ENCODE measurements at regions not wholly inside any gene's neighbourhood (a gene's known extent, or its start where the extent isn't known, plus 50 kb on each side); places are given as distances from the start of the nearest gene placed in this dataset.
"Not testable (repeated sequence)": the region's sequence is repeated elsewhere in the genome, so short reads cannot be mapped to it uniquely, and the experiment has no call there.

DNA sequence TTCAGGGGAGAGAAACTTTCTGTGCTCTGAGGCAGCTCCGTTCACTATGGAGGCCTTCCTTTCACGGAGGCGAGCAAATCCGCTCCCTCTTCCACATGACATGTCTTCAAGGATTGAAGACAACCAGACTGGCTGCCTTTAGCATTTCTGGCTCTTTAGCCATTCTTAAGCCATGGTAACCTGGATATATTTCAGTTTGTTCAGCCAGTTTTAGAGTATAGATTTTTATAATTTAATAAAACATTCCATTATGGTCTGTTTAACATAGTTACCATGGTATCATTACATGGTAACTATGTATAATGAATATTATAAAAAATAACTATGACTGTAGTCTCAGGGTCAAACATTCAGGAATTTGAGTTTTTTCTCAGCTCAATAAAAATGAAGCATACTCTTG is 54.2 kb upstream of the NFIA start:
- no peak overlapping the region for H3K4me3 Mint-ChIP-seq (ENCODE audit: unreplicated experiment)
- H3K27me3 Mint-ChIP-seq (ENCODE audit: unreplicated experiment), result peaks cover 1% of the 10 kb centered on the region

DNA sequence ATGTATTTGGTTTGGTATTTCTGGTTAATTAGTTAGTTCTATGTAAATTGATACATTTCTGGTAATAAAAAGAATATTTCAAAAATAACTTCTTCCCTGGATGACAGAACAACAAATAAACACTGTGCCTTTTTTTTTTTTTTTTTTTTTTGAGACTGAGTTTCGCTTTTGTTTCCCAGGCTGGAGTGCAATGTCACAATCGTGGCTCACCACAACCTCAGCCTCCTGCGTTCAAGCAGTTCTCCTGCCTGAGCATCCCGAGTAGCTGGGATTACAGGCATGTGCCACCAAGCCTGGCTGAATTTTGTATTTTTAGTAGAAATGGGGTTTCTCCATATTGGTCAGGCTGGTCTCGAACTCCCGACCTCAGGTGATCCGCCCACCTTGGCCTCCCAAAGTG is 64.3 kb upstream of the NFIA start:
- H3K4me1 Mint-ChIP-seq (ENCODE audit: low read depth, unreplicated experiment); H3K9me3 Mint-ChIP-seq (ENCODE audit: unreplicated experiment); H3K36me3 Mint-ChIP-seq (ENCODE audit: unreplicated experiment); H3K4me3 Mint-ChIP-seq (ENCODE audit: unreplicated experiment); H3K27ac Mint-ChIP-seq (ENCODE audit: unreplicated experiment); DNase-seq; H3K27me3 Mint-ChIP-seq (ENCODE audit: unreplicated experiment): not testable (repeated sequence)

More for the DNA sequence above, 54.2 kb upstream of the NFIA start:
- DNase-seq, result no peak
- H3K9me3 Mint-ChIP-seq (ENCODE audit: unreplicated experiment), result no peaks in the 10 kb centered on the region
- TF ChIP-seq, protein P1, sequence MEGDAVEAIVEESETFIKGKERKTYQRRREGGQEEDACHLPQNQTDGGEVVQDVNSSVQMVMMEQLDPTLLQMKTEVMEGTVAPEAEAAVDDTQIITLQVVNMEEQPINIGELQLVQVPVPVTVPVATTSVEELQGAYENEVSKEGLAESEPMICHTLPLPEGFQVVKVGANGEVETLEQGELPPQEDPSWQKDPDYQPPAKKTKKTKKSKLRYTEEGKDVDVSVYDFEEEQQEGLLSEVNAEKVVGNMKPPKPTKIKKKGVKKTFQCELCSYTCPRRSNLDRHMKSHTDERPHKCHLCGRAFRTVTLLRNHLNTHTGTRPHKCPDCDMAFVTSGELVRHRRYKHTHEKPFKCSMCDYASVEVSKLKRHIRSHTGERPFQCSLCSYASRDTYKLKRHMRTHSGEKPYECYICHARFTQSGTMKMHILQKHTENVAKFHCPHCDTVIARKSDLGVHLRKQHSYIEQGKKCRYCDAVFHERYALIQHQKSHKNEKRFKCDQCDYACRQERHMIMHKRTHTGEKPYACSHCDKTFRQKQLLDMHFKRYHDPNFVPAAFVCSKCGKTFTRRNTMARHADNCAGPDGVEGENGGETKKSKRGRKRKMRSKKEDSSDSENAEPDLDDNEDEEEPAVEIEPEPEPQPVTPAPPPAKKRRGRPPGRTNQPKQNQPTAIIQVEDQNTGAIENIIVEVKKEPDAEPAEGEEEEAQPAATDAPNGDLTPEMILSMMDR (IDR thresholded peaks at IDR 0.05; ENCODE audit: partially characterized antibody, unreplicated experiment), result no peak
- no peak overlapping the region for H3K27ac Mint-ChIP-seq (ENCODE audit: unreplicated experiment)
- no peaks in the 10 kb centered on the region for H3K36me3 Mint-ChIP-seq (ENCODE audit: unreplicated experiment)
- no peaks in the 10 kb centered on the region for H3K4me1 Mint-ChIP-seq (ENCODE audit: low read depth, unreplicated experiment)

DNA sequence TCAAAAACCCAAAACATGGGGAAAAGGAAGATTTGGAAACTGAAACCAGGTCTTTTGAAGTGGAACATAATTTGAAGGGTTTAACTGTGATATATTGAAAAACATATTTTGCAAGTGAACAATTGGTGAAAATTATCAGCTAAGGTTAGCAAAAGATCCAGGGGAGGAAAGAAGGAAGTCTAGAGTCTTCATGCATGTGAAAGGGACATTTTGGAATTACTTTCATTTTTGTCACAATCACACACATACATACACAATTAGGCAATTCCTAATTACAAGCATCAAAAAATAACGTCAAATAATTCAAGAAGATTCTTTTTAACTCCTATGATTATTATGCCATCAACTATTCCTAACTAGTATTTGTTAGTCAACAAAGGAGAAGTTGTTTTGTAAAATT is 64.7 kb upstream of the NFIA start:
- no peak overlapping the region for H3K4me3 Mint-ChIP-seq (ENCODE audit: unreplicated experiment)
- no peaks in the 10 kb centered on the region for H3K9me3 Mint-ChIP-seq (ENCODE audit: unreplicated experiment)
- H3K36me3 Mint-ChIP-seq (ENCODE audit: unreplicated experiment), result no peaks in the 10 kb centered on the region
- TF ChIP-seq, protein P1 (IDR thresholded peaks at IDR 0.05; ENCODE audit: partially characterized antibody, unreplicated experiment), result no peak
- H3K4me1 Mint-ChIP-seq (ENCODE audit: low read depth, unreplicated experiment), result no peaks in the 10 kb centered on the region
- no peak for DNase-seq
- no peak overlapping the region for H3K27ac Mint-ChIP-seq (ENCODE audit: unreplicated experiment)
- peaks cover 2% of the 10 kb centered on the region for H3K27me3 Mint-ChIP-seq (ENCODE audit: unreplicated experiment)

DNA sequence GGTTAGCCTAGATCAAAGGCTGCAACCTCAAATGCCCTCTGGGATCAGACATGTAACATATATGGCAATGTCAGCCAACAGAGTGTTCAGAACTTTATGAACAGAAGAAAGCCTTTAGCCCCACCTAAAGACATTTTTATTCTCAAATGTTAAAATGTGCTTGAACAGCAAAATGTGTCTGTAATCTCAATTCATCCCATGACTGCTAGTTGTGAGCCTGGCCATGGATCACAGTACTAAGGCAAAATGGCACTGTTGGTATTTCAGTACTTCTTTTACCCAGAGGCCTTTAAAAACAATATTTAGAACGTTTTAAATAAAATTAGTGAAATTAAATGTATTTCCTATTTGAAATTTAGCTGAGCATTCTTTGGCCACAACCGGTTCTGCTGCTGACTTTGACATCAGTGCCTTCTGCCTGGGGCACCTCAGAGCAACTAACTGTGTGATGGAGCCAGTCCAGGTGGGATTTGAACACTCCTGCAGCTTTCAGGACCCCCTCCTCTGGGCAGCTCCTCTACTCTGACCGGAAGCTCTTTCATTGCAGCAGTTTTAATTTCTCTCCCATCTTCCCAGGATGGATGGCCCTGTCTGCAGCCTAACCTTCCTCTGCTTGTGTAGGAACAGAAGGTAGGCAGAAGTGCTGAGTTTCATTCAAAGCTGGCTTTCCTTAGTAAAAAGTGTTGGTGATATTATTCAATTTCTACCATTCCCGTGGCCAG is 68.3 kb upstream of the NFIA start:
- Mint-ChIP-seq H3K27ac (ENCODE audit: unreplicated experiment) (no peak overlapping the region), H3K4me3 (ENCODE audit: unreplicated experiment) (no peak overlapping the region), H3K9me3 (ENCODE audit: unreplicated experiment) (no peaks in the 10 kb centered on the region), H3K4me1 (ENCODE audit: low read depth, unreplicated experiment) (peaks cover 6% of the 10 kb centered on the region), H3K36me3 (ENCODE audit: unreplicated experiment) (no peaks in the 10 kb centered on the region), H3K27me3 (ENCODE audit: unreplicated experiment) (peaks cover 2% of the 10 kb centered on the region)
- no peak for DNase-seq
- TF ChIP-seq, protein P1 (IDR thresholded peaks at IDR 0.05; ENCODE audit: partially characterized antibody, unreplicated experiment), result no peak

DNA sequence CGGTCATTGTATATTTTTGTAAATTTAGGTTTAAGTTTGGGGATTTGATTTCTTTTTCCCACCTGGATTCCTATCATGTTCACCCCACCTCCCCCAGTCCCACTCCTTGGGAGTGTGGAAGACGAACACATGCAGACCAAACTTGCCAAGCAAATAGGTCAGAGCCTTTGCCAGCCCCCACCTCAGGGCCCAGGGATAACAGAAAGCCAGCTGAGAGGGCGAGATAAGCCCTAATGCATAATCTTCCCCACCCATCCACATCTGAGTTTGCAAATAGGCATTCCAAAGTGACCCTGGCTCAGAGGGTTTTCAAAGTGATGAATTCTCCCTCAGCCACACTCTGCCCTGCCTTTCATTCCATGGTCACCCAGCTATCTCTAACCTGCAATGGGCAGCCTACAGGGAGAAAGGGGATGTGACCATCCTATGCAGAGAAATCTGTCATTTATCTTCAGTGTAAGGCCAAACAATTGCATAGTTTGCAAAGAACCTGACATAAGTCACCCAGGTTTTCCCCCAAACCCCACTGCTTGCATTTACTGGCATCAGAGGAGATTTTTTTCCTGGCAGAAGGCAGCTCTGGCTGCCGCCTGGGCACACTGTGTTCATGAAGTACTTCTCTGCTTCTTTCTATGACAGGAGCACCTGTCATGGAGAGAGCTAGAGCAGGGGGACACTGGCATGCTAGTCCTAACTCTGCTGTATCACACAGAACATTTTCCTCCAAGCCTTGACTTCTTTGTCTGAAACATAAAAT is 69.0 kb upstream of the NFIA start:
- Mint-ChIP-seq H3K4me1 (ENCODE audit: low read depth, unreplicated experiment) (peaks cover 6% of the 10 kb centered on the region), H3K27ac (ENCODE audit: unreplicated experiment) (no peak overlapping the region), H3K36me3 (ENCODE audit: unreplicated experiment) (no peaks in the 10 kb centered on the region), H3K4me3 (ENCODE audit: unreplicated experiment) (no peak overlapping the region), H3K9me3 (ENCODE audit: unreplicated experiment) (no peaks in the 10 kb centered on the region), H3K27me3 (ENCODE audit: unreplicated experiment) (peaks cover 2% of the 10 kb centered on the region)
- DNase-seq, result no peak
- TF ChIP-seq, protein P1 (IDR thresholded peaks at IDR 0.05; ENCODE audit: partially characterized antibody, unreplicated experiment), result no peak

All from glutamatergic neuron (in vitro differentiated cells).